ENCODE measurements at regions not wholly inside any gene's neighbourhood (a gene's known extent, or its start where the extent isn't known, plus 50 kb on each side); places are given as distances from the start of the nearest gene placed in this dataset.

- H3K36me3 ChIP-seq (ENCODE audit: control insufficient read depth, insufficient read depth, low read length): no peaks in the 10 kb centered on the region
- no peak overlapping the region for H3K9ac ChIP-seq
- no peak for TF ChIP-seq CTCF (IDR thresholded peaks at IDR 0.05)
- no peaks in the 10 kb centered on the region for H3K9me3 ChIP-seq (ENCODE audit: control insufficient read depth, low read length)
- H3K4me2 ChIP-seq (ENCODE audit: low read length): no peak overlapping the region
- H3K79me2 ChIP-seq: no peaks in the 10 kb centered on the region
- no peak overlapping the region for H3K27ac ChIP-seq
- H3K4me1 ChIP-seq: no peaks in the 10 kb centered on the region
- no peak overlapping the region for H2AFZ ChIP-seq
- H3K27me3 ChIP-seq (ENCODE audit: control insufficient read depth, insufficient read depth, low read length): no peaks in the 10 kb centered on the region
- H3K4me3 ChIP-seq (ENCODE audit: low read depth, low read length): no peak overlapping the region
These were observed 134.8 kb upstream of the LDB2 start for GRCh38 chr4:17033025-17033767.

GRCh38 chr4:17030543-17030942 is 132.1 kb upstream of the LDB2 start:
- Histone ChIP-seq H3K4me2 (ENCODE audit: low read length) (no peak overlapping the region), H3K4me3 (ENCODE audit: low read depth, low read length) (no peak overlapping the region), H2AFZ (no peak overlapping the region), H3K27me3 (ENCODE audit: control insufficient read depth, insufficient read depth, low read length) (no peaks in the 10 kb centered on the region), H3K9ac (no peak overlapping the region), H3K4me1 (no peaks in the 10 kb centered on the region), H3K79me2 (no peaks in the 10 kb centered on the region), H3K36me3 (ENCODE audit: control insufficient read depth, insufficient read depth, low read length) (no peaks in the 10 kb centered on the region), H3K9me3 (ENCODE audit: control insufficient read depth, low read length) (no peaks in the 10 kb centered on the region), H3K27ac (no peak overlapping the region)
- TF ChIP-seq CTCF (IDR thresholded peaks at IDR 0.05): no peak

GRCh38 chr4:17029964-17030363 is 131.5 kb upstream of the LDB2 start:
- Histone ChIP-seq H3K36me3 (ENCODE audit: control insufficient read depth, insufficient read depth, low read length) (no peaks in the 10 kb centered on the region), H3K4me2 (ENCODE audit: low read length) (no peak overlapping the region), H3K27me3 (ENCODE audit: control insufficient read depth, insufficient read depth, low read length) (no peaks in the 10 kb centered on the region), H3K27ac (no peak overlapping the region), H2AFZ (no peak overlapping the region), H3K9ac (no peak overlapping the region), H3K4me3 (ENCODE audit: low read depth, low read length) (no peak overlapping the region), H3K4me1 (no peaks in the 10 kb centered on the region), H3K79me2 (no peaks in the 10 kb centered on the region), H3K9me3 (ENCODE audit: control insufficient read depth, low read length) (no peaks in the 10 kb centered on the region)
- TF ChIP-seq CTCF (IDR thresholded peaks at IDR 0.05): no peak

GRCh38 chr4:17029432-17029831 is 131.0 kb upstream of the LDB2 start:
- no peak overlapping the region for H2AFZ ChIP-seq
- H3K4me2 ChIP-seq (ENCODE audit: low read length): no peak overlapping the region
- TF ChIP-seq CTCF (IDR thresholded peaks at IDR 0.05): no peak
- H3K9me3 ChIP-seq (ENCODE audit: control insufficient read depth, low read length): no peaks in the 10 kb centered on the region
- no peaks in the 10 kb centered on the region for H3K27me3 ChIP-seq (ENCODE audit: control insufficient read depth, insufficient read depth, low read length)
- no peak overlapping the region for H3K4me3 ChIP-seq (ENCODE audit: low read depth, low read length)
- no peaks in the 10 kb centered on the region for H3K4me1 ChIP-seq
- no peaks in the 10 kb centered on the region for H3K36me3 ChIP-seq (ENCODE audit: control insufficient read depth, insufficient read depth, low read length)
- H3K9ac ChIP-seq: no peak overlapping the region
- H3K79me2 ChIP-seq: no peaks in the 10 kb centered on the region
- H3K27ac ChIP-seq: no peak overlapping the region

GRCh38 chr4:17027495-17027894 is 129.1 kb upstream of the LDB2 start:
- H3K27ac ChIP-seq: no peak overlapping the region

More at GRCh38 chr4:17027495-17027894, 129.1 kb upstream of the LDB2 start:
- Histone ChIP-seq H3K9me3 (ENCODE audit: control insufficient read depth, low read length) (no peaks in the 10 kb centered on the region), H3K4me1 (no peaks in the 10 kb centered on the region), H2AFZ (no peak overlapping the region), H3K4me2 (ENCODE audit: low read length) (no peak overlapping the region), H3K4me3 (ENCODE audit: low read depth, low read length) (no peak overlapping the region), H3K9ac (no peak overlapping the region), H3K79me2 (no peaks in the 10 kb centered on the region), H3K36me3 (ENCODE audit: control insufficient read depth, insufficient read depth, low read length) (no peaks in the 10 kb centered on the region), H3K27me3 (ENCODE audit: control insufficient read depth, insufficient read depth, low read length) (no peaks in the 10 kb centered on the region)
- no peak for TF ChIP-seq CTCF (IDR thresholded peaks at IDR 0.05)
